ENCODE measurements at regions not wholly inside any gene's neighbourhood (a gene's known extent, or its start where the extent isn't known, plus 50 kb on each side); places are given as distances from the start of the nearest gene placed in this dataset.

- no peak for DNase-seq
Measured at GRCh38 chr12:84497819-84498218, 414.8 kb downstream of the SLC6A15 start.

GRCh38 chr12:84495711-84496110, 416.9 kb downstream of the SLC6A15 start:
- no peaks in the 10 kb centered on the region for H3K36me3 Mint-ChIP-seq (ENCODE audit: unreplicated experiment)
- H3K27me3 Mint-ChIP-seq (ENCODE audit: unreplicated experiment): no peaks in the 10 kb centered on the region
- no peak overlapping the region for H3K4me3 Mint-ChIP-seq (ENCODE audit: unreplicated experiment)
- no peak for DNase-seq
- no peaks in the 10 kb centered on the region for H3K4me1 Mint-ChIP-seq (ENCODE audit: low read depth, unreplicated experiment)
- H3K27ac Mint-ChIP-seq (ENCODE audit: unreplicated experiment): no peak overlapping the region
- H3K9me3 Mint-ChIP-seq (ENCODE audit: unreplicated experiment): no peaks in the 10 kb centered on the region
- no peak for TF ChIP-seq CTCF (IDR thresholded peaks at IDR 0.05; ENCODE audit: partially characterized antibody, unreplicated experiment)

More at GRCh38 chr12:84497819-84498218, 414.8 kb downstream of the SLC6A15 start:
- no peak overlapping the region for H3K27ac Mint-ChIP-seq (ENCODE audit: unreplicated experiment)
- H3K36me3 Mint-ChIP-seq (ENCODE audit: unreplicated experiment): no peaks in the 10 kb centered on the region
- H3K27me3 Mint-ChIP-seq (ENCODE audit: unreplicated experiment): no peaks in the 10 kb centered on the region
- H3K9me3 Mint-ChIP-seq (ENCODE audit: unreplicated experiment): no peaks in the 10 kb centered on the region
- H3K4me1 Mint-ChIP-seq (ENCODE audit: low read depth, unreplicated experiment): no peaks in the 10 kb centered on the region
- TF ChIP-seq CTCF (IDR thresholded peaks at IDR 0.05; ENCODE audit: partially characterized antibody, unreplicated experiment): no peak
- no peak overlapping the region for H3K4me3 Mint-ChIP-seq (ENCODE audit: unreplicated experiment)

GRCh38 chr12:84492351-84492883, 420.2 kb downstream of the SLC6A15 start:
- no peak overlapping the region for H3K27ac Mint-ChIP-seq (ENCODE audit: unreplicated experiment)
- H3K9me3 Mint-ChIP-seq (ENCODE audit: unreplicated experiment): no peaks in the 10 kb centered on the region
- TF ChIP-seq CTCF (IDR thresholded peaks at IDR 0.05; ENCODE audit: partially characterized antibody, unreplicated experiment): no peak
- no peaks in the 10 kb centered on the region for H3K27me3 Mint-ChIP-seq (ENCODE audit: unreplicated experiment)
- H3K4me1 Mint-ChIP-seq (ENCODE audit: low read depth, unreplicated experiment): peaks cover 4% of the 10 kb centered on the region
- H3K4me3 Mint-ChIP-seq (ENCODE audit: unreplicated experiment): no peak overlapping the region
- no peak for DNase-seq
- no peaks in the 10 kb centered on the region for H3K36me3 Mint-ChIP-seq (ENCODE audit: unreplicated experiment)

- Mint-ChIP-seq H3K9me3 (ENCODE audit: unreplicated experiment) (no peaks in the 10 kb centered on the region), H3K4me1 (ENCODE audit: low read depth, unreplicated experiment) (peaks cover 4% of the 10 kb centered on the region), H3K36me3 (ENCODE audit: unreplicated experiment) (no peaks in the 10 kb centered on the region), H3K27me3 (ENCODE audit: unreplicated experiment) (no peaks in the 10 kb centered on the region), H3K4me3 (ENCODE audit: unreplicated experiment) (no peak overlapping the region), H3K27ac (ENCODE audit: unreplicated experiment) (no peak overlapping the region)
- DNase-seq: no peak
- no peak for TF ChIP-seq CTCF (IDR thresholded peaks at IDR 0.05; ENCODE audit: partially characterized antibody, unreplicated experiment)
Measured at GRCh38 chr12:84484798-84485197, 427.8 kb downstream of the SLC6A15 start.

GRCh38 chr12:84480803-84481202, 431.8 kb downstream of the SLC6A15 start:
- Mint-ChIP-seq H3K27ac (ENCODE audit: unreplicated experiment) (no peak overlapping the region), H3K9me3 (ENCODE audit: unreplicated experiment) (no peaks in the 10 kb centered on the region), H3K36me3 (ENCODE audit: unreplicated experiment) (no peaks in the 10 kb centered on the region), H3K4me1 (ENCODE audit: low read depth, unreplicated experiment) (no peaks in the 10 kb centered on the region), H3K27me3 (ENCODE audit: unreplicated experiment) (no peaks in the 10 kb centered on the region), H3K4me3 (ENCODE audit: unreplicated experiment) (no peak overlapping the region)
- no peak for DNase-seq
- TF ChIP-seq CTCF (IDR thresholded peaks at IDR 0.05; ENCODE audit: partially characterized antibody, unreplicated experiment): no peak

Measured in glutamatergic neuron (in vitro differentiated cells).